ENCODE measurements at regions not wholly inside any gene's neighbourhood (a gene's known extent, or its start where the extent isn't known, plus 50 kb on each side); places are given as distances from the start of the nearest gene placed in this dataset.

- no peak overlapping the region for H3K4me3 ChIP-seq (ENCODE audit: control insufficient read depth, low read depth, low read length)
- DNase-seq (ENCODE audit: low read depth): no peak
- no peak for TF ChIP-seq CTCF (conservative IDR thresholded peaks at IDR 0.05; ENCODE audit: control insufficient read depth, insufficient read depth, low read depth, low read length)
Observed at GRCh38 chr7:149379625-149380024, 81.2 kb downstream of the ZNF777 start.

GRCh38 chr7:149381245-149381644, 79.6 kb downstream of the ZNF777 start:
- no peak for TF ChIP-seq CTCF (conservative IDR thresholded peaks at IDR 0.05; ENCODE audit: control insufficient read depth, insufficient read depth, low read depth, low read length)
- DNase-seq (ENCODE audit: low read depth): no peak
- no peak overlapping the region for H3K4me3 ChIP-seq (ENCODE audit: control insufficient read depth, low read depth, low read length)
